ENCODE measurements at regions not wholly inside any gene's neighbourhood (a gene's known extent, or its start where the extent isn't known, plus 50 kb on each side); places are given as distances from the start of the nearest gene placed in this dataset.

- TF ChIP-seq CTCF (IDR thresholded peaks at IDR 0.05; ENCODE audit: poor library complexity) (peak; percentile 19), EZH2 (IDR thresholded peaks at IDR 0.05; ENCODE audit: borderline replicate concordance) (no peak), EZH2phosphoT487 (IDR thresholded peaks at IDR 0.05; ENCODE audit: low read depth, severe bottlenecking, unreplicated experiment) (no peak)
These were observed 1308.2 kb upstream of the NRXN1 start for GRCh38 chr2:52340171-52340570.
